CD4-positive, alpha-beta T cell treated with Interleukin-6 for 4 hours (primary cell): ENCODE measurements at regions not wholly inside any gene's neighbourhood (a gene's known extent, or its start where the extent isn't known, plus 50 kb on each side); places are given as distances from the start of the nearest gene placed in this dataset.
"Not testable (repeated sequence)": the region's sequence is repeated elsewhere in the genome, so short reads cannot be mapped to it uniquely, and the experiment has no call there.

Experiments
- DNase-seq: peaks from one replicate; pipeline ENCODE4 v3.0.0-alpha.2; 2020; ENCODE audit warnings: mixed read lengths

GRCh38 chr1:181173761-181174447, 85.4 kb downstream of the IER5 start:
- DNase-seq = no peak

- no peak for DNase-seq
Measured at GRCh38 chr1:181174861-181175260, 86.4 kb downstream of the IER5 start.

- DNase-seq = no peak
Measured at GRCh38 chr1:181175356-181175910, 86.9 kb downstream of the IER5 start.

- DNase-seq = no peak
Measured at GRCh38 chr1:181175955-181176354, 87.5 kb downstream of the IER5 start.

GRCh38 chr1:181178241-181178879, 89.9 kb downstream of the IER5 start:
- DNase-seq = no peak

GRCh38 chr1:181179279-181179986, 90.9 kb downstream of the IER5 start:
- no peak for DNase-seq

GRCh38 chr1:181179987-181180365, 91.5 kb downstream of the IER5 start:
- DNase-seq = peak; percentile 43

- no peak for DNase-seq
Measured at GRCh38 chr1:181180407-181181031, 92.0 kb downstream of the IER5 start.

- no peak for DNase-seq
Measured at GRCh38 chr1:181181792-181182585, 93.5 kb downstream of the IER5 start.

GRCh38 chr1:181184621-181185020, 96.1 kb downstream of the IER5 start:
- DNase-seq = no peak

- DNase-seq = no peak
Measured at GRCh38 chr1:181185461-181185860, 97.0 kb downstream of the IER5 start.

- not testable (repeated sequence) for DNase-seq
Measured at GRCh38 chr1:181186133-181186532, 97.6 kb downstream of the IER5 start.

- DNase-seq = no peak
Measured at GRCh38 chr1:181187337-181188126, 99.0 kb downstream of the IER5 start.

GRCh38 chr1:181189245-181189644, 100.7 kb downstream of the IER5 start:
- no peak for DNase-seq

GRCh38 chr1:181189691-181190363, 101.3 kb downstream of the IER5 start:
- DNase-seq = peak; percentile 75

- no peak for DNase-seq
Measured at GRCh38 chr1:181190364-181191035, 102.0 kb downstream of the IER5 start.

- no peak for DNase-seq
Measured at GRCh38 chr1:181191494-181192040, 103.1 kb downstream of the IER5 start.

GRCh38 chr1:181192316-181192715, 103.8 kb downstream of the IER5 start:
- DNase-seq = no peak

- DNase-seq = no peak
Measured at GRCh38 chr1:181202986-181203555, 114.6 kb downstream of the IER5 start.

GRCh38 chr1:181204530-181204929, 116.0 kb downstream of the IER5 start:
- DNase-seq = no peak
